Fibroblast of mammary gland (primary cell): ENCODE measurements at regions not wholly inside any gene's neighbourhood (a gene's known extent, or its start where the extent isn't known, plus 50 kb on each side); places are given as distances from the start of the nearest gene placed in this dataset.
A peak's percentile ranks its signal among the peaks of the same experiment; 100 is the strongest.

Experiments
- DNase-seq: peaks from one replicate; pipeline ENCODE4 v3.0.0-alpha.2; 2010; ENCODE audit warnings: low read depth
- H3K4me3 ChIP-seq: 2 replicates; pipeline ENCODE4 v1.5.1; 2011; ENCODE audit warnings: low read depth, mild to moderate bottlenecking, low read length, moderate library complexity; ENCODE audit not compliant: control insufficient read depth
- TF ChIP-seq, protein P1 (sequence below): conservative IDR thresholded peaks from 2 replicates; pipeline ENCODE4 v1.5.1; 2011; ENCODE audit warnings: low read depth, low read length, inconsistent platforms; ENCODE audit not compliant: control insufficient read depth, insufficient read depth

GRCh38 chr7:16989811-16990413 lies 108.1 kb upstream of the AGR3 start:
- DNase-seq, result peak; percentile 90
- peak overlapping the region; percentile 1 for H3K4me3 ChIP-seq
- TF ChIP-seq, protein P1, sequence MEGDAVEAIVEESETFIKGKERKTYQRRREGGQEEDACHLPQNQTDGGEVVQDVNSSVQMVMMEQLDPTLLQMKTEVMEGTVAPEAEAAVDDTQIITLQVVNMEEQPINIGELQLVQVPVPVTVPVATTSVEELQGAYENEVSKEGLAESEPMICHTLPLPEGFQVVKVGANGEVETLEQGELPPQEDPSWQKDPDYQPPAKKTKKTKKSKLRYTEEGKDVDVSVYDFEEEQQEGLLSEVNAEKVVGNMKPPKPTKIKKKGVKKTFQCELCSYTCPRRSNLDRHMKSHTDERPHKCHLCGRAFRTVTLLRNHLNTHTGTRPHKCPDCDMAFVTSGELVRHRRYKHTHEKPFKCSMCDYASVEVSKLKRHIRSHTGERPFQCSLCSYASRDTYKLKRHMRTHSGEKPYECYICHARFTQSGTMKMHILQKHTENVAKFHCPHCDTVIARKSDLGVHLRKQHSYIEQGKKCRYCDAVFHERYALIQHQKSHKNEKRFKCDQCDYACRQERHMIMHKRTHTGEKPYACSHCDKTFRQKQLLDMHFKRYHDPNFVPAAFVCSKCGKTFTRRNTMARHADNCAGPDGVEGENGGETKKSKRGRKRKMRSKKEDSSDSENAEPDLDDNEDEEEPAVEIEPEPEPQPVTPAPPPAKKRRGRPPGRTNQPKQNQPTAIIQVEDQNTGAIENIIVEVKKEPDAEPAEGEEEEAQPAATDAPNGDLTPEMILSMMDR, result no peak

GRCh38 chr7:16991551-16991950 lies 109.8 kb upstream of the AGR3 start:
- no peak overlapping the region for H3K4me3 ChIP-seq
- DNase-seq, result no peak
- TF ChIP-seq, protein P1, result no peak

DNA sequence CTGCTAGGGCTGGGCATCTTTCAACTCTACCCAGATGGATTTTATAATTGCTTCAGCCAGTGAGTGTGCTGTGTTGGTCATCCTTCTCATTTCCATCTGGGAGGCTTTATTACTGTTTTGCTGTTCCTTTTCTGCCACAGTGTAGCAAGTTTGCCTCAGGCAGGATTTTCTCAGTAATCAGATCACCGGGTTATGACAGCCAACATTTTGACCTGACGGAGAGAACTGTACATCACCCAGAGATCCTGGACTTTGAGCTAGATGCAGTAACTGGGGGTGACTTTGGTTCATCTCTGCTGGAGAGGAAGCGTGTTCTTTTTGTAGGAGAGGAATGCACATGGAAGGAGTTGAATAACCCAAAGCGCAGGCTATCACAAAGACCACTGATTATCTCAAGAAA lies 111.8 kb upstream of the AGR3 start:
- DNase-seq, result no peak
- no peak overlapping the region for H3K4me3 ChIP-seq
- TF ChIP-seq, protein P1, result no peak

- no peak for DNase-seq
- TF ChIP-seq, protein P1, result no peak
- H3K4me3 ChIP-seq, result no peak overlapping the region
These were observed 116.8 kb upstream of the AGR3 start for GRCh38 chr7:16998481-16999051.

GRCh38 chr7:16999541-17000267 lies 117.9 kb upstream of the AGR3 start:
- TF ChIP-seq, protein P1, result no peak
- no peak for DNase-seq
- H3K4me3 ChIP-seq, result no peak overlapping the region

GRCh38 chr7:17005271-17005670 lies 123.5 kb upstream of the AGR3 start:
- DNase-seq, result no peak
- TF ChIP-seq, protein P1, result no peak
- no peak overlapping the region for H3K4me3 ChIP-seq
